ENCODE measurements at regions not wholly inside any gene's neighbourhood (a gene's known extent, or its start where the extent isn't known, plus 50 kb on each side); places are given as distances from the start of the nearest gene placed in this dataset.

- DNase-seq (ENCODE audit: low spot score): no peak
Measured at GRCh38 chr10:65497837-65498236, 1428.0 kb upstream of the LRRTM3 start.

DNA sequence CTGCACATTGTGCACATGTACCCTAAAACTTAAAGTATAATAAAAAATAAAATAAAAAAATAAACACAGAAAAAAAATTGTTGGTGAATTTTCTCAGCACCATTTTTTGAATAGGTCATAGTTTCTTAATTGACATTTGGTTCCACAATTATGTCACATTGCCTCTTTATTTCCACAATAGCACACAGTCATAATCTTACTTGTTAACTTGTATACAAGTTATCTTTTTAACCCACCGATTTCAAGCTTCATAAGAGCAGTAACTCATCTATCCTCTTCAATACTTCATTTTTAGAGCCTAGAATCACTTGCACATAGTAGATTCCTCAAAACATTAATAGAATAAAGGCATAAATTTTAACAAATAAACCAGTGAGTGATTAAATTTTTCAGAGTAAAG is 1425.1 kb upstream of the LRRTM3 start:
- DNase-seq (ENCODE audit: low spot score): no peak

GRCh38 chr10:65501259-65501658 is 1424.6 kb upstream of the LRRTM3 start:
- no peak for DNase-seq (ENCODE audit: low spot score)

DNA sequence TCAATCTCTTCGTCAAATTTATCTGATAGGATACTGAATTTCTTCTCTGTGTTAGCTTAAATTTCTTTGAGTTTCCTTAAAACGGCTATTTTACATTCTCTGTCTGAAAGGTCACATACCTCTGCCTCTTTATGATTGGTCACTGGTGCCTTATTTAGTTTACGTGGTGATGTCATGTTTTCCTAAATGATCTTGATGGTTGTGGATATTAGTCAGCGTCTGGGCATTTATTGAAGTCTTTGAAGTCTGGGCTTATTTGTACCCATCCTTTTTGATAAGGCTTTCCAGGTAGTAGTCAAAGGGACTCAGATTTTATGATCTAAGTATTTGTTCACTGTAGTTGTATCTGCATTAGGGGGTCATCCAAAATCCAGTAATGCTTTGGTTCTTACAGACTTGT is 1407.5 kb upstream of the LRRTM3 start:
- DNase-seq (ENCODE audit: low spot score): peak; percentile 77

GRCh38 chr10:65528986-65529385 is 1396.8 kb upstream of the LRRTM3 start:
- no peak for DNase-seq (ENCODE audit: low spot score)

- DNase-seq (ENCODE audit: low spot score): no peak
Measured at GRCh38 chr10:65531545-65531944, 1394.3 kb upstream of the LRRTM3 start.

DNA sequence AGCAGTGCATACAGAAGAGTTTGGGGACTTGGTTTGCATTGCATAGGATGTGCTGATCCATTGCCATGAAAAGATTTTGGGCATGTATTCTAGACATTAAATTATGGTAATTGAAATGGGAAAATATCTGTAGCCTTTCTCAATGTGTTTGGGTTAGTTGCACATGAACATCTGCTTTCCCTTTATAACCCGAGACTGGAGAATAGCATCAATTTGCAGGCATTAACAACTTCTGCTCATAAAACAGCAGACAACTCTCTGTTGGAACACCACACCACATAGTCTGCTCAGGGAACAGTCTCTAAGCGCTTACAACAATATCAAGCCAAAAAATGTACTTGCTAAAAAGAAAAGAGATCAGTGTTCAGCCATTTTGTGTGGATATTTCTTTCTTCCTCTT is 1391.1 kb upstream of the LRRTM3 start:
- no peak for DNase-seq (ENCODE audit: low spot score)

GRCh38 chr10:65544756-65545155 is 1381.1 kb upstream of the LRRTM3 start:
- no peak for DNase-seq (ENCODE audit: low spot score)

DNA sequence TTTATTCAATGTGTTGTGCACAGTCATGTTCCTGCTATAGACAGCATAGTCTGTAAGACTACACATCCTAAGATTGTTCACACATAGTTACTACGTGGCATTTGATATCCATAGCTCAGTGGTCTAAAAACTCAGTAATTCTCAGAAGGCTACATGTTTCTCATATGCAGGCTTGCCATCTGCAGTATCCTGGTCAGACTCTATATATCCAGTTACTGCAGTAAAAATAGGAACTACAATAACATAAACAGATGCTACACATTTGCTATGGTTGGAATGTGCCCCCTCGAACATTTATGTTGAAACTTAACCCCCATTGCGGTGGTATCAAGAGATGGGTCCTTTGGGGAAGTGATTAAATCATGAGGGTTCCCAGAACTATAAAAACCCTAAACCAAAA is 1377.8 kb upstream of the LRRTM3 start:
- DNase-seq (ENCODE audit: low spot score): no peak

DNA sequence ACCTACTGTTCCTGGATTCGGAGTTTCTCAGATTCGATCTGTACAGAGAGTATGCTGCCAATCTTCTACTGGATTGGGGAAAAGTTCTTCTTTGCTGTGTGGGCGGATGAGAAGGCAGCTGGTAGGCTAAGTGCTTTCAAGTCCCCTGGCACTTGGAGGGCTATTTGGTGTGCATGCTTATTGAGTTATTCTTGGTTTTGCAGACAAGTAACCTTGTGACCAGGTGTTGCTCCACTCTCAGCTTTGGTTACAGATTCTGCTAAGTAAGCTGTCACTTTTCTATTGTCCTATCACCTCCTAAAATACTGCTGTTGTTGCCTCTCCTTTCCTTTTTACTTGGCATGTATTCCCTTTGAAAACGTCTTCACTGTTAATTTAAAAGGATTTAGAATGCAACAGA is 1375.1 kb upstream of the LRRTM3 start:
- no peak for DNase-seq (ENCODE audit: low spot score)

- no peak for DNase-seq (ENCODE audit: low spot score)
Measured at GRCh38 chr10:65555192-65555591, 1370.6 kb upstream of the LRRTM3 start.

- no peak for DNase-seq (ENCODE audit: low spot score)
Measured at GRCh38 chr10:65556006-65556405, 1369.8 kb upstream of the LRRTM3 start.

DNA sequence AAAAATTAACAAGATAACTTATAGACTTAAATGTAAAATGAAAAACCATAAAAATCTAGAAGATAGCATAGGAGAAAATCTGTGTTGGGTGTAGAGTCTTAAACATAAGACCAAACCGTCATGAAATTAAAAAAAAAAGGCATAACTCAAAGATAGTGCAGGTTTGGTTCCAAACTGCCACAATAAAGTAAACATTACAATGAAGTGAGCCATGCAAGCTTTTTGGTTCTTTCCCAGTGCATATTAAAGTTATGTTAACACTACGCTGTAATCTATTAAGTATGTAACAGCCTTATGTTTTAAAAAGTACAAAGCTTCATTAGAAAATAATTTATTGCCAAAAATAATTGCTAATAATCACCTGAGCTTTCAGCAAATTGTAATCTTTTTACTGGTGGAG is 1366.5 kb upstream of the LRRTM3 start:
- DNase-seq (ENCODE audit: low spot score): no peak

- no peak for DNase-seq (ENCODE audit: low spot score)
Measured at GRCh38 chr10:65565246-65565645, 1360.6 kb upstream of the LRRTM3 start.

DNA sequence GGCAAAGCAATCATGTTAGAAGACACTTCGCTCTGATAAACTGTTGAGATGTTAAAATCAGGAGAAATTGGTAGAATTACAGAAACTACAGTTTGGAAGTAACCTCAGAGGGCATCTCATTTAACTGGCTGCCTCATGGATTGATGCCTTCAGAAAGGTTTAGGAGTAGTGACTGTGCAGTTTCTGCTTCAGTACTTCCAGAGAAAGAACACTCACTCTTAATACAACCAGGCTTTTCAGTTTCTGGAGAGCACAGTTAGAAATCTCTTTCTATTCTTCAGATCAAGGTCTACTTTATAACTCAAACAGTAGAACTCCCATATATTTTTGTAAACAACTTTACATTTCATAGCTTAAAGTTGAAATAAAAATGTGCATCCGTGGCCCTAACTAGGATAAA is 1358.9 kb upstream of the LRRTM3 start:
- DNase-seq (ENCODE audit: low spot score): no peak

GRCh38 chr10:65570143-65571010 is 1355.5 kb upstream of the LRRTM3 start:
- peak; percentile 70 for DNase-seq (ENCODE audit: low spot score)

DNA sequence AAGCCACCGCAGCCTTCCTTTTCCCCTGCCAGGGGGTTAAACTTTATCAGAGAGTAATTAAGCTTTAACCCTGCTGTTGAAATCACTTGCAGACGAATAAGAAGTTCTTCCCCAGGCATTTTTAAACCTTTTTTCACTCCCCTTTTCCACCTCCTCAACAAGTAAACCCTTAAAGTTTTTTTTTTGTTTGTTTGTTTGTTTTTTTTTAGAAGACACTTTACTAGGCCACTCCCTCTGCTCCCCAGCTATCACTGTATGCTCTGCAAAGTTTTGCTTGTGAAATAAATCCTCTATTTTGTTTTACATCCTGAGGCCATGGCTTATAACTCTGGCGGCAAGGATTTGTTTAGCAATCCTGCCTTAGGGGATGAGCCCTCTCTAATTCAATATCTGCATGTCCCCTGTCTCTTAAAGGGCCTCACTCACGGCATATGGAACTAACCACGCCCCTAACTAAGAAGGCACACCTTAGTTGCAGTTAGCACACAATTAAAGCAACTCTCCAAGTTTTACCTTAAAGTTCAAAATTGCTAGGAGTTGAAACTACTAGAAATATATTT is 1354.7 kb upstream of the LRRTM3 start:
- peak; percentile 21 for DNase-seq (ENCODE audit: low spot score)

- DNase-seq (ENCODE audit: low spot score): no peak
Measured at GRCh38 chr10:65581426-65582026, 1344.3 kb upstream of the LRRTM3 start.

- no peak for DNase-seq (ENCODE audit: low spot score)
Measured at GRCh38 chr10:65602182-65602865, 1323.5 kb upstream of the LRRTM3 start.

DNA sequence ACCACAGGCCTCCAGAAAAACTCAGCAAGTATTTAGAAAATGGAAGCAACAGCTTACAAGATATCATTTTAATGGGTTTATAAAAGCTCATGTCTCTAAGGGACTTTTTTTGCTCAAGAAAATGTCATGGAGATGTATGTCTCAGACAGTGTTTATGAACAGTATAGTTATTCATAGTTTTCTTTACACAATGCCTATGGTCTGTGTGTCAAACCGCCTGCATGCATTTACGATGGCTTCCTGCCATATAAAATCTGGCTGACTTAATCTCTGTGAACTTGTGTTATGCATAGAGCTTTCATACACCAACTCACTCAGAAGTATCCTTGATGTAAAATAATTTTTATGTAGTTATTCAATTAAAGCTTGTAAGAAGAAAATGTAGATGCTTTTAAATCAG is 1314.2 kb upstream of the LRRTM3 start:
- no peak for DNase-seq (ENCODE audit: low spot score)

DNA sequence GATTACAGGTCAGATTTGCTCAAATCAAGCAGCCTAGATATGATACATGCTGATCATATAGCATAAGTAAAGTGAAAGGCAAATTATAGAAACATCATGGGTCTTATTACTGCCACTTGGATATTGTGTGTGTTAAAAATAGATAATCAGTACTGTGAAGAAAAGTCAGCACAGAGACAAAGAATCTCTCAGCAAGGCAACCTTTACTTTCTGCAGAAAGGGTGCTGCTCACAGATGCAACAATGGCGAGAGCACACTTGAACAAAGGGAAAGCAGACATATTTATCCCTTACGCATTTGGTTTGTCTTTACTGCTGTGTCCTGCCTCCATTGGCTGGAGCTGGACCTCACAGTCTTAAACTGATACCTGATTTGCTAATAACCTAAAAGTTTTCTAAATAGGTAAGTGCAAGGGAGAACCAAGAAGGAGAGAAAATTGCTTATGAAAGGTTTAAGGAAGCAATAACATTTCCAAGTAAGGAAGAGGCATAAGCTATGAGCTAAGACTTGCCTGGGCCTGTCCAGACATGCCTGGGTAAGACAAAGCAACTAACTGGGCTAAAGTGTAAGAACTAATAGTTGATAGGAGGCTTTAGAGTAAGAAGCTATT is 1310.8 kb upstream of the LRRTM3 start:
- no peak for DNase-seq (ENCODE audit: low spot score)

- DNase-seq (ENCODE audit: low spot score): no peak
Measured at GRCh38 chr10:65618126-65618525, 1307.7 kb upstream of the LRRTM3 start.

Measured in A172 (cell line).